RWPE2 (cell line): ENCODE measurements at regions not wholly inside any gene's neighbourhood (a gene's known extent, or its start where the extent isn't known, plus 50 kb on each side); places are given as distances from the start of the nearest gene placed in this dataset.
"Not testable (repeated sequence)": the region's sequence is repeated elsewhere in the genome, so short reads cannot be mapped to it uniquely, and the experiment has no call there.

ENCODE experiments used
- ATAC-seq: fragments of 200-7000 bp; cut with Tn5 transposase; 3 replicates; pipeline ENCODE4 v1.9.1; 2021; ENCODE audit warnings: low read depth
- DNase-seq: peaks from one replicate; pipeline ENCODE4 v3.0.0-alpha.2; 2020; ENCODE audit warnings: low spot score
- H3K27ac ChIP-seq: fragments of 450-650 bp; 2 replicates; pipeline ENCODE4 v1.5.1; 2017; ENCODE audit warnings: mild to moderate bottlenecking; ENCODE audit not compliant: poor library complexity, severe bottlenecking
- H3K27me3 ChIP-seq: fragments of 250-450 bp; sonication (Bioruptor Pico); 2 replicates; pipeline ENCODE4 v1.5.1; 2021; ENCODE audit warnings: mild to moderate bottlenecking, moderate library complexity; ENCODE audit not compliant: insufficient read depth, poor library complexity, severe bottlenecking
- H3K36me3 ChIP-seq: fragments of 250-450 bp; sonication (Bioruptor Pico); 2 replicates; pipeline ENCODE4 v1.5.1; 2020; ENCODE audit warnings: low read depth, mild to moderate bottlenecking, moderate library complexity
- H3K4me1 ChIP-seq: fragments of 250-450 bp; sonication (Bioruptor Pico); 2 replicates; pipeline ENCODE4 v1.5.1; 2021; ENCODE audit warnings: mild to moderate bottlenecking, moderate library complexity; ENCODE audit not compliant: insufficient read depth, poor library complexity, severe bottlenecking
- H3K4me3 ChIP-seq: fragments of 250-450 bp; sonication (Bioruptor Pico); 2 replicates; pipeline ENCODE4 v1.5.1; 2021; ENCODE audit warnings: mild to moderate bottlenecking, moderate library complexity; ENCODE audit not compliant: severe bottlenecking
- H3K9me3 ChIP-seq: fragments of 250-450 bp; sonication (Bioruptor Pico); 2 replicates; pipeline ENCODE4 v1.5.1; 2021; ENCODE audit warnings: mild to moderate bottlenecking, moderate library complexity; ENCODE audit not compliant: severe bottlenecking
- CTCF ChIP-seq: fragments of 450-650 bp; IDR thresholded peaks from one replicate; pipeline ENCODE4 v1.5.1; 2017; ENCODE audit warnings: mild to moderate bottlenecking, moderate library complexity; ENCODE audit not compliant: poor library complexity, severe bottlenecking

GRCh38 chr4:67325791-67326190, 219.5 kb downstream of the CENPC start:
- no peak overlapping the region for H3K4me3 ChIP-seq

GRCh38 chr4:67320645-67321044, 224.7 kb downstream of the CENPC start:
- H3K4me3 ChIP-seq: no peak overlapping the region
- no peak overlapping the region for H3K27ac ChIP-seq
- H3K27me3 ChIP-seq: no peaks in the 10 kb centered on the region
- TF ChIP-seq CTCF: no peak
- DNase-seq (no peak), ATAC-seq (no peak)
- H3K36me3 ChIP-seq: no peaks in the 10 kb centered on the region
- H3K4me1 ChIP-seq: no peaks in the 10 kb centered on the region
- H3K9me3 ChIP-seq: no peaks in the 10 kb centered on the region

More at GRCh38 chr4:67325791-67326190, 219.5 kb downstream of the CENPC start:
- H3K9me3 ChIP-seq: no peaks in the 10 kb centered on the region
- no peaks in the 10 kb centered on the region for H3K4me1 ChIP-seq
- no peak overlapping the region for H3K27ac ChIP-seq
- peaks cover 7% of the 10 kb centered on the region for H3K27me3 ChIP-seq
- H3K36me3 ChIP-seq: no peaks in the 10 kb centered on the region
- ATAC-seq: no peak
- DNase-seq: no peak
- no peak for TF ChIP-seq CTCF

- not testable (repeated sequence) for ATAC-seq, H3K4me1 ChIP-seq, H3K36me3 ChIP-seq, DNase-seq, H3K27me3 ChIP-seq, H3K4me3 ChIP-seq, H3K27ac ChIP-seq, H3K9me3 ChIP-seq
Observed at GRCh38 chr4:67319607-67320006, 225.7 kb downstream of the CENPC start.

- H3K4me1 ChIP-seq, H3K27ac ChIP-seq, H3K27me3 ChIP-seq, H3K36me3 ChIP-seq, H3K9me3 ChIP-seq, DNase-seq, H3K4me3 ChIP-seq, ATAC-seq: not testable (repeated sequence)
Observed at GRCh38 chr4:67300497-67301185, 244.7 kb downstream of the CENPC start.

- no peak for DNase-seq
- Histone ChIP-seq H3K9me3 (no peaks in the 10 kb centered on the region), H3K27me3 (no peaks in the 10 kb centered on the region), H3K4me1 (no peaks in the 10 kb centered on the region), H3K36me3 (no peaks in the 10 kb centered on the region), H3K27ac (no peak overlapping the region), H3K4me3 (no peak overlapping the region)
- TF ChIP-seq CTCF: no peak
- ATAC-seq: no peak
Observed at GRCh38 chr4:67292636-67293035, 252.7 kb downstream of the CENPC start.

GRCh38 chr4:67292045-67292444, 253.3 kb downstream of the CENPC start:
- no peaks in the 10 kb centered on the region for H3K4me1 ChIP-seq
- no peak for TF ChIP-seq CTCF
- DNase-seq (no peak), ATAC-seq (peak; percentile 33; the same call in 1 of the 3 replicates)
- no peak overlapping the region for H3K27ac ChIP-seq
- H3K9me3 ChIP-seq: no peaks in the 10 kb centered on the region
- H3K27me3 ChIP-seq: no peaks in the 10 kb centered on the region
- no peaks in the 10 kb centered on the region for H3K36me3 ChIP-seq
- no peak overlapping the region for H3K4me3 ChIP-seq
